DOHH2 (cell line): ENCODE measurements at regions not wholly inside any gene's neighbourhood (a gene's known extent, or its start where the extent isn't known, plus 50 kb on each side); places are given as distances from the start of the nearest gene placed in this dataset.

Experiments
- EZH2phosphoT487 ChIP-seq: fragments of 200-600 bp; sonication (generic); IDR thresholded peaks from 2 replicates; pipeline ENCODE4 v1.6.1; 2017; ENCODE audit warnings: borderline replicate concordance, mild to moderate bottlenecking, antibody characterized with exemption, low read length, moderate library complexity, mixed read lengths
- TF ChIP-seq, protein P1 (sequence below): fragments of 200-600 bp; sonication (generic); IDR thresholded peaks from one replicate; pipeline ENCODE4 v1.5.1; 2014; ENCODE audit warnings: antibody characterized with exemption, mild to moderate bottlenecking, low read depth, low read length; ENCODE audit not compliant: poor library complexity, severe bottlenecking

DNA sequence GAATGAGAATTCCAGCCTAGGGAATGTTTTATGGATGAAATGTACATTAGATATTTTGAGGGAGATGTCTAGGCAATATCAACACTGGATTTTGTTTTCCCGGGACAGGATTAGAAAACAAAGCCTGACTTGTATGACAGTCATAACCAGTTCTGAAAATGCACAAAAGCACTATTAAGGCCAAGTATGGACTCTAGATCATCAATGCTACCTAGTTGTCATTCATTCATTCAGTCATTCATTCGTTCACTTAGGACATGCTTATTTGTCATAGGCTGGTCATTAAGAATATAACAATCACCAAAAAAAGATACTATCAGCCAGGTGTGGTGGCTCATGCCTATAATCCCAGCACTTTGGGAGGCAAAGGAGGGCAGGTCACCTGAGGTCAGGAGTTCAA is 511.2 kb downstream of the CMPK2 start:
- TF ChIP-seq, protein P1, sequence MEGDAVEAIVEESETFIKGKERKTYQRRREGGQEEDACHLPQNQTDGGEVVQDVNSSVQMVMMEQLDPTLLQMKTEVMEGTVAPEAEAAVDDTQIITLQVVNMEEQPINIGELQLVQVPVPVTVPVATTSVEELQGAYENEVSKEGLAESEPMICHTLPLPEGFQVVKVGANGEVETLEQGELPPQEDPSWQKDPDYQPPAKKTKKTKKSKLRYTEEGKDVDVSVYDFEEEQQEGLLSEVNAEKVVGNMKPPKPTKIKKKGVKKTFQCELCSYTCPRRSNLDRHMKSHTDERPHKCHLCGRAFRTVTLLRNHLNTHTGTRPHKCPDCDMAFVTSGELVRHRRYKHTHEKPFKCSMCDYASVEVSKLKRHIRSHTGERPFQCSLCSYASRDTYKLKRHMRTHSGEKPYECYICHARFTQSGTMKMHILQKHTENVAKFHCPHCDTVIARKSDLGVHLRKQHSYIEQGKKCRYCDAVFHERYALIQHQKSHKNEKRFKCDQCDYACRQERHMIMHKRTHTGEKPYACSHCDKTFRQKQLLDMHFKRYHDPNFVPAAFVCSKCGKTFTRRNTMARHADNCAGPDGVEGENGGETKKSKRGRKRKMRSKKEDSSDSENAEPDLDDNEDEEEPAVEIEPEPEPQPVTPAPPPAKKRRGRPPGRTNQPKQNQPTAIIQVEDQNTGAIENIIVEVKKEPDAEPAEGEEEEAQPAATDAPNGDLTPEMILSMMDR = no peak
- TF ChIP-seq EZH2phosphoT487 = no peak
